HUES6 (cell line): ENCODE measurements at regions not wholly inside any gene's neighbourhood (a gene's known extent, or its start where the extent isn't known, plus 50 kb on each side); places are given as distances from the start of the nearest gene placed in this dataset.

Source experiments
- H3K27ac ChIP-seq: 2 replicates; pipeline ENCODE4 v1.7.0; 2013; ENCODE audit warnings: low read depth, mild to moderate bottlenecking, low read length, inconsistent platforms
- H3K27me3 ChIP-seq: 2 replicates; pipeline ENCODE4 v1.6.1; 2013; ENCODE audit warnings: low read length; ENCODE audit not compliant: control insufficient read depth, insufficient read depth
- H3K36me3 ChIP-seq: 2 replicates; pipeline ENCODE4 v1.6.1; 2013; ENCODE audit warnings: low read length; ENCODE audit not compliant: control insufficient read depth, insufficient read depth
- H3K4me1 ChIP-seq: 2 replicates; pipeline ENCODE4 v1.6.1; 2013; ENCODE audit warnings: low read length; ENCODE audit not compliant: control insufficient read depth, insufficient read depth
- H3K4me3 ChIP-seq: 2 replicates; pipeline ENCODE4 v1.5.1; 2013; ENCODE audit warnings: low read depth, low read length
- H3K9ac ChIP-seq: one replicate; pipeline ENCODE4 v1.6.1; 2013; ENCODE audit warnings: mild to moderate bottlenecking, low read length
- H3K9me3 ChIP-seq: 2 replicates; pipeline ENCODE4 v1.6.1; 2013; ENCODE audit warnings: low read depth, low read length; ENCODE audit not compliant: control insufficient read depth, insufficient read depth

GRCh38 chr15:95499397-95499796 lies 831.1 kb upstream of the NR2F2 start:
- Histone ChIP-seq H3K27ac (no peak overlapping the region), H3K36me3 (no peaks in the 10 kb centered on the region), H3K4me1 (peaks cover 7% of the 10 kb centered on the region; the same call in 1 of the 2 replicates), H3K9ac (no peak overlapping the region), H3K4me3 (no peak overlapping the region), H3K27me3 (no peaks in the 10 kb centered on the region), H3K9me3 (no peaks in the 10 kb centered on the region)

GRCh38 chr15:95501865-95502264 lies 828.6 kb upstream of the NR2F2 start:
- Histone ChIP-seq H3K9me3 (no peaks in the 10 kb centered on the region), H3K4me3 (no peak overlapping the region), H3K4me1 (no peaks in the 10 kb centered on the region)

GRCh38 chr15:95503107-95503506 lies 827.4 kb upstream of the NR2F2 start:
- Histone ChIP-seq H3K27ac (no peak overlapping the region), H3K36me3 (no peaks in the 10 kb centered on the region), H3K27me3 (no peaks in the 10 kb centered on the region), H3K4me1 (no peaks in the 10 kb centered on the region), H3K9ac (no peak overlapping the region), H3K9me3 (no peaks in the 10 kb centered on the region), H3K4me3 (no peak overlapping the region)

More at GRCh38 chr15:95501865-95502264, 828.6 kb upstream of the NR2F2 start:
- Histone ChIP-seq H3K27me3 (no peaks in the 10 kb centered on the region), H3K27ac (no peak overlapping the region), H3K36me3 (no peaks in the 10 kb centered on the region), H3K9ac (no peak overlapping the region)

- no peak overlapping the region for H3K27ac ChIP-seq
- H3K36me3 ChIP-seq, result no peaks in the 10 kb centered on the region
- no peaks in the 10 kb centered on the region for H3K9me3 ChIP-seq
- no peaks in the 10 kb centered on the region for H3K4me1 ChIP-seq
- H3K27me3 ChIP-seq, result no peaks in the 10 kb centered on the region
- no peak overlapping the region for H3K4me3 ChIP-seq
- H3K9ac ChIP-seq, result no peak overlapping the region
Measured at GRCh38 chr15:95503640-95504225, 826.8 kb upstream of the NR2F2 start.

GRCh38 chr15:95511671-95512070 lies 818.8 kb upstream of the NR2F2 start:
- no peaks in the 10 kb centered on the region for H3K36me3 ChIP-seq
- no peak overlapping the region for H3K27ac ChIP-seq
- no peaks in the 10 kb centered on the region for H3K4me1 ChIP-seq
- H3K4me3 ChIP-seq, result no peak overlapping the region
- H3K27me3 ChIP-seq, result no peaks in the 10 kb centered on the region
- no peaks in the 10 kb centered on the region for H3K9me3 ChIP-seq
- no peak overlapping the region for H3K9ac ChIP-seq

GRCh38 chr15:95512906-95513305 lies 817.6 kb upstream of the NR2F2 start:
- Histone ChIP-seq H3K36me3 (no peaks in the 10 kb centered on the region), H3K27ac (no peak overlapping the region)

GRCh38 chr15:95519887-95520286 lies 810.6 kb upstream of the NR2F2 start:
- no peak overlapping the region for H3K4me3 ChIP-seq
- H3K36me3 ChIP-seq, result no peaks in the 10 kb centered on the region
- H3K9me3 ChIP-seq, result no peaks in the 10 kb centered on the region
- no peak overlapping the region for H3K27ac ChIP-seq
- no peaks in the 10 kb centered on the region for H3K27me3 ChIP-seq
- H3K4me1 ChIP-seq, result no peaks in the 10 kb centered on the region
- H3K9ac ChIP-seq, result no peak overlapping the region

More at GRCh38 chr15:95512906-95513305, 817.6 kb upstream of the NR2F2 start:
- Histone ChIP-seq H3K9ac (no peak overlapping the region), H3K27me3 (no peaks in the 10 kb centered on the region), H3K4me1 (no peaks in the 10 kb centered on the region), H3K4me3 (no peak overlapping the region), H3K9me3 (no peaks in the 10 kb centered on the region)

- H3K36me3 ChIP-seq, result no peaks in the 10 kb centered on the region
- H3K27ac ChIP-seq, result no peak overlapping the region
- H3K4me1 ChIP-seq, result no peaks in the 10 kb centered on the region
- no peaks in the 10 kb centered on the region for H3K27me3 ChIP-seq
- H3K9me3 ChIP-seq, result no peaks in the 10 kb centered on the region
- no peak overlapping the region for H3K9ac ChIP-seq
- no peak overlapping the region for H3K4me3 ChIP-seq
Measured at GRCh38 chr15:95520511-95520910, 810.0 kb upstream of the NR2F2 start.

GRCh38 chr15:95520922-95521321 lies 809.6 kb upstream of the NR2F2 start:
- H3K27ac ChIP-seq, result no peak overlapping the region
- peaks cover 3% of the 10 kb centered on the region for H3K9me3 ChIP-seq
- no peaks in the 10 kb centered on the region for H3K4me1 ChIP-seq
- H3K27me3 ChIP-seq, result no peaks in the 10 kb centered on the region
- no peak overlapping the region for H3K4me3 ChIP-seq
- H3K36me3 ChIP-seq, result no peaks in the 10 kb centered on the region
- no peak overlapping the region for H3K9ac ChIP-seq

GRCh38 chr15:95522533-95522932 lies 808.0 kb upstream of the NR2F2 start:
- Histone ChIP-seq H3K4me3 (no peak overlapping the region), H3K9me3 (peaks cover 8% of the 10 kb centered on the region), H3K27me3 (no peaks in the 10 kb centered on the region), H3K4me1 (no peaks in the 10 kb centered on the region), H3K36me3 (no peaks in the 10 kb centered on the region), H3K27ac (no peak overlapping the region), H3K9ac (no peak overlapping the region)

- no peaks in the 10 kb centered on the region for H3K4me1 ChIP-seq
- no peak overlapping the region for H3K27ac ChIP-seq
- no peak overlapping the region for H3K9ac ChIP-seq
- no peak overlapping the region for H3K4me3 ChIP-seq
- H3K27me3 ChIP-seq, result no peaks in the 10 kb centered on the region
- peaks cover 8% of the 10 kb centered on the region for H3K9me3 ChIP-seq
- H3K36me3 ChIP-seq, result no peaks in the 10 kb centered on the region
Measured at GRCh38 chr15:95528920-95529319, 801.6 kb upstream of the NR2F2 start.

- Histone ChIP-seq H3K4me1 (no peaks in the 10 kb centered on the region), H3K9me3 (no peaks in the 10 kb centered on the region), H3K4me3 (no peak overlapping the region), H3K36me3 (no peaks in the 10 kb centered on the region), H3K27ac (no peak overlapping the region), H3K9ac (no peak overlapping the region), H3K27me3 (no peaks in the 10 kb centered on the region)
Measured at GRCh38 chr15:95536638-95537037, 793.9 kb upstream of the NR2F2 start.
